Endothelial cell of umbilical vein (primary cell): ENCODE measurements at regions not wholly inside any gene's neighbourhood (a gene's known extent, or its start where the extent isn't known, plus 50 kb on each side); places are given as distances from the start of the nearest gene placed in this dataset.

Experiments used
- BruUV-seq: library from RNA; stranded (reverse); fragments of 400-500 nt; replicated peaks from 2 replicates; lab custom pipeline; 2021; lab: Mats Ljungman, UMichigan
- CTCF ChIA-PET: fragments of 300-600, 350-600 bp; sonication (Branson Sonifier 250); formaldehyde crosslinking; loops from one replicate; lab custom pipeline; 2021; ENCODE audit warnings: antibody characterized with exemption, inconsistent platforms; lab: Charles Lee
- POLR2A ChIA-PET: fragments of 300-600, 350-600 bp; sonication (Branson Sonifier 250); formaldehyde crosslinking; loops from one replicate; lab custom pipeline; 2021; ENCODE audit warnings: antibody characterized with exemption, inconsistent platforms; lab: Charles Lee
- DNase-seq: peaks from one replicate; pipeline ENCODE4 v3.0.0-alpha.2; 2011; ENCODE audit warnings: low read depth, low spot score
- FAIRE-seq: peaks from 2 replicates; lab custom pipeline; 2011; peaks lifted over from hg19 to GRCh38; lab: Jason Lieb, UNC
- H2AFZ ChIP-seq: 2 replicates; pipeline ENCODE4 v1.6.0; 2012; ENCODE audit warnings: low read depth, low read length, control low read depth, inconsistent platforms
- H3K27ac ChIP-seq: 2 replicates; pipeline ENCODE4 v1.5.1; 2011; ENCODE audit warnings: low read depth, mild to moderate bottlenecking, control low read depth, low read length, moderate library complexity; ENCODE audit not compliant: insufficient read depth
- H3K27me3 ChIP-seq, 2 experiments: 2 replicates each; pipeline versions ENCODE4 v1.6.0 to v1.6.1; 2011; ENCODE audit warnings: low read length in 2 of 2, mixed read lengths in 1 of 2; ENCODE audit not compliant: control insufficient read depth in 2 of 2, insufficient read depth in 2 of 2
- H3K36me3 ChIP-seq, 2 experiments: 2 replicates in 1 of 2; 3 replicates in 1 of 2; pipeline ENCODE4 v1.5.1; 2011; ENCODE audit warnings: low read length in 2 of 2, mild to moderate bottlenecking in 1 of 2, moderate library complexity in 1 of 2; ENCODE audit not compliant: control insufficient read depth in 2 of 2, insufficient read depth in 2 of 2; ENCODE audit errors: extremely low read depth in 1 of 2
- H3K4me1 ChIP-seq: 3 replicates; pipeline ENCODE4 v1.5.1; 2011; ENCODE audit warnings: mild to moderate bottlenecking, low read length; ENCODE audit not compliant: control insufficient read depth, insufficient read depth; ENCODE audit errors: extremely low read depth
- H3K4me2 ChIP-seq: 2 replicates; pipeline ENCODE4 v1.6.1; 2011; ENCODE audit warnings: low read length, control low read depth, mixed read lengths; ENCODE audit not compliant: insufficient read depth
- H3K4me3 ChIP-seq, 3 experiments: fragments of 200-600 bp in 1 of 3; sonication (generic), shearing (Covaris generic) in 1 of 3; replicated peaks in 1 of 3; 2 replicates each; pipeline ENCODE4 v1.5.1; 2011 to 2016; ENCODE audit warnings: control low read depth in 3 of 3, low read length in 3 of 3, mild to moderate bottlenecking in 2 of 3, inconsistent platforms in 1 of 3, low read depth in 1 of 3, moderate library complexity in 1 of 3; ENCODE audit not compliant: insufficient read depth in 1 of 3
- H3K79me2 ChIP-seq: 2 replicates; pipeline ENCODE4 v1.6.0; 2012; ENCODE audit warnings: low read length, inconsistent platforms; ENCODE audit not compliant: control insufficient read depth, insufficient read depth
- H3K9ac ChIP-seq: replicated peaks from 2 replicates; pipeline ENCODE3; 2011; ENCODE audit warnings: low read length, control low read depth; ENCODE audit not compliant: insufficient read depth; ENCODE audit errors: extremely low read depth
- H3K9me1 ChIP-seq: replicated peaks from 3 replicates; pipeline ENCODE4 v1.6.0; 2011; ENCODE audit warnings: mild to moderate bottlenecking, low read length; ENCODE audit not compliant: control insufficient read depth, insufficient read depth; ENCODE audit errors: extremely low read depth
- H3K9me3 ChIP-seq: replicated peaks from 2 replicates; pipeline ENCODE4 v1.5.1; 2012; ENCODE audit warnings: low read length, inconsistent platforms; ENCODE audit not compliant: control insufficient read depth, insufficient read depth
- H4K20me1 ChIP-seq: replicated peaks from 2 replicates; pipeline ENCODE3; 2011; ENCODE audit warnings: mild to moderate bottlenecking, low read length; ENCODE audit not compliant: control insufficient read depth, insufficient read depth; ENCODE audit errors: extremely low read depth
- EZH2 ChIP-seq: IDR thresholded peaks from 2 replicates; pipeline ENCODE4 v1.6.1; 2012; ENCODE audit warnings: borderline replicate concordance, low read depth, mild to moderate bottlenecking, moderate library complexity, low read length, inconsistent platforms; ENCODE audit not compliant: severe bottlenecking
- FOS ChIP-seq: IDR thresholded peaks from 2 replicates; pipeline ENCODE4 v1.6.1; 2011; ENCODE audit warnings: mild to moderate bottlenecking, low read length, moderate library complexity, borderline replicate concordance; ENCODE audit not compliant: insufficient read depth
- GATA2 ChIP-seq: IDR thresholded peaks from 2 replicates; pipeline ENCODE4 v1.7.0; 2011; ENCODE audit warnings: low read depth, mild to moderate bottlenecking, moderate library complexity, mixed read lengths, low read length; ENCODE audit not compliant: insufficient read length, insufficient read depth
- JUN ChIP-seq: IDR thresholded peaks from 2 replicates; pipeline ENCODE4 v1.6.1; 2011; ENCODE audit warnings: borderline replicate concordance, low read depth; ENCODE audit not compliant: insufficient read length, insufficient read depth
- MYC ChIP-seq: IDR thresholded peaks from one replicate; pipeline ENCODE4 v1.6.1; 2011; ENCODE audit warnings: mild to moderate bottlenecking, low read depth, low read length
- POLR2A ChIP-seq: IDR thresholded peaks from 2 replicates; pipeline ENCODE4 v1.6.1; 2012; ENCODE audit warnings: low read depth, mild to moderate bottlenecking, control low read depth, low read length
- POLR2AphosphoS5 ChIP-seq: IDR thresholded peaks from 2 replicates; pipeline ENCODE4 v1.6.1; 2012; ENCODE audit warnings: low read depth, mild to moderate bottlenecking, control low read depth, low read length, moderate library complexity; ENCODE audit not compliant: insufficient read depth
- dilution Hi-C: fragments of 300-500 bp; cut with MboI; formaldehyde crosslinking; loops from one replicate; pipeline ENCODE4 v1.15.0; 2019; ENCODE audit warnings: low sequenced_read_pairs; ENCODE audit not compliant: extremely low pct_ligation_motif_present
- intact Hi-C: fragments of 100-400 bp; cut with micrococcal nuclease; formaldehyde crosslinking; loops from one replicate; pipeline ENCODE4 v1.10.0; 2022
- TF ChIP-seq, protein P1 (sequence below): IDR thresholded peaks from 2 replicates; pipeline ENCODE4 v1.6.1; 2011; ENCODE audit not compliant: insufficient read depth, insufficient read length
- TF ChIP-seq, protein P2 (sequence below), 2 donors: IDR thresholded peaks; 1 replicate in 1 of 2; 2 replicates in 1 of 2; pipeline ENCODE4 v1.5.1; 2011; ENCODE audit warnings: low read length in 2 of 2, mild to moderate bottlenecking in 2 of 2, moderate library complexity in 2 of 2, control low read depth in 1 of 2, inconsistent platforms in 1 of 2, low read depth in 1 of 2; ENCODE audit not compliant: insufficient read depth in 1 of 2; ENCODE audit errors: extremely low read depth in 1 of 2

- FAIRE-seq = no peak
- Histone ChIP-seq H3K4me1 (peaks cover 4% of the 10 kb centered on the region), H3K4me3 (no peak overlapping the region), H3K36me3 (no peaks in the 10 kb centered on the region), H3K27ac (no peak overlapping the region), H3K9ac (no peak overlapping the region), H4K20me1 (no peaks in the 10 kb centered on the region), H3K79me2 (no peaks in the 10 kb centered on the region), H3K9me3 (no peaks in the 10 kb centered on the region), H3K27me3 (no peaks in the 10 kb centered on the region), H3K9me1 (no peaks in the 10 kb centered on the region), H2AFZ (no peak overlapping the region), H3K4me2 (no peak overlapping the region)
- TF ChIP-seq EZH2 (no peak), MYC (no peak), JUN (no peak), POLR2A (no peak), POLR2AphosphoS5 (no peak), GATA2 (no peak), FOS (no peak)
- TF ChIP-seq, protein P1, sequence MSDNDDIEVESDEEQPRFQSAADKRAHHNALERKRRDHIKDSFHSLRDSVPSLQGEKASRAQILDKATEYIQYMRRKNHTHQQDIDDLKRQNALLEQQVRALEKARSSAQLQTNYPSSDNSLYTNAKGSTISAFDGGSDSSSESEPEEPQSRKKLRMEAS = no peak
- TF ChIP-seq, protein P2, sequence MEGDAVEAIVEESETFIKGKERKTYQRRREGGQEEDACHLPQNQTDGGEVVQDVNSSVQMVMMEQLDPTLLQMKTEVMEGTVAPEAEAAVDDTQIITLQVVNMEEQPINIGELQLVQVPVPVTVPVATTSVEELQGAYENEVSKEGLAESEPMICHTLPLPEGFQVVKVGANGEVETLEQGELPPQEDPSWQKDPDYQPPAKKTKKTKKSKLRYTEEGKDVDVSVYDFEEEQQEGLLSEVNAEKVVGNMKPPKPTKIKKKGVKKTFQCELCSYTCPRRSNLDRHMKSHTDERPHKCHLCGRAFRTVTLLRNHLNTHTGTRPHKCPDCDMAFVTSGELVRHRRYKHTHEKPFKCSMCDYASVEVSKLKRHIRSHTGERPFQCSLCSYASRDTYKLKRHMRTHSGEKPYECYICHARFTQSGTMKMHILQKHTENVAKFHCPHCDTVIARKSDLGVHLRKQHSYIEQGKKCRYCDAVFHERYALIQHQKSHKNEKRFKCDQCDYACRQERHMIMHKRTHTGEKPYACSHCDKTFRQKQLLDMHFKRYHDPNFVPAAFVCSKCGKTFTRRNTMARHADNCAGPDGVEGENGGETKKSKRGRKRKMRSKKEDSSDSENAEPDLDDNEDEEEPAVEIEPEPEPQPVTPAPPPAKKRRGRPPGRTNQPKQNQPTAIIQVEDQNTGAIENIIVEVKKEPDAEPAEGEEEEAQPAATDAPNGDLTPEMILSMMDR (IDR thresholded peaks at IDR 0.05; ENCODE audit: extremely low read depth in 1 of 2, insufficient read depth in 1 of 2, low read depth in 1 of 2, low read length in 2 of 2) = no peak
- POLR2A ChIA-PET = no interaction called here
- no peak for DNase-seq
- intact Hi-C loops = no loop called here
- dilution Hi-C loops = no loop called here
- BruUV-seq = no TSS peak
- CTCF ChIA-PET = no interaction called here
Observed at GRCh38 chr20:11056414-11056813, 382.6 kb upstream of the JAG1 start.
